Endothelial cell (in vitro differentiated cells): ENCODE measurements at regions not wholly inside any gene's neighbourhood (a gene's known extent, or its start where the extent isn't known, plus 50 kb on each side); places are given as distances from the start of the nearest gene placed in this dataset.

Source experiments
- DNase-seq: peaks from one replicate; pipeline ENCODE4 v3.0.0; 2021; ENCODE audit warnings: low spot score
- H3K27ac Mint-ChIP-seq: one replicate; pipeline ENCODE4 v1.8.0; 2021; ENCODE audit warnings: mixed read lengths, inconsistent platforms; ENCODE audit not compliant: unreplicated experiment
- H3K27me3 Mint-ChIP-seq: one replicate; pipeline ENCODE4 v1.8.0; 2021; ENCODE audit warnings: mild to moderate bottlenecking, moderate library complexity, mixed read lengths, inconsistent platforms; ENCODE audit not compliant: unreplicated experiment
- H3K36me3 Mint-ChIP-seq: one replicate; pipeline ENCODE4 v1.8.0; 2021; ENCODE audit warnings: mild to moderate bottlenecking, low read depth, mixed read lengths, inconsistent platforms; ENCODE audit not compliant: unreplicated experiment
- H3K4me1 Mint-ChIP-seq: one replicate; pipeline ENCODE4 v1.8.0; 2021; ENCODE audit warnings: mild to moderate bottlenecking, mixed read lengths, inconsistent platforms; ENCODE audit not compliant: unreplicated experiment
- H3K4me3 Mint-ChIP-seq: one replicate; pipeline ENCODE4 v1.8.0; 2021; ENCODE audit warnings: mild to moderate bottlenecking, mixed read lengths, inconsistent platforms; ENCODE audit not compliant: unreplicated experiment
- H3K9me3 Mint-ChIP-seq: one replicate; pipeline ENCODE4 v1.8.0; 2021; ENCODE audit warnings: mixed read lengths, inconsistent platforms; ENCODE audit not compliant: unreplicated experiment
- TF ChIP-seq, protein P1 (sequence below): fragments of 200-600 bp; sonication (generic); IDR thresholded peaks from one replicate; pipeline ENCODE4 v1.5.0; 2021; ENCODE audit warnings: antibody characterized with exemption; ENCODE audit not compliant: unreplicated experiment

DNA sequence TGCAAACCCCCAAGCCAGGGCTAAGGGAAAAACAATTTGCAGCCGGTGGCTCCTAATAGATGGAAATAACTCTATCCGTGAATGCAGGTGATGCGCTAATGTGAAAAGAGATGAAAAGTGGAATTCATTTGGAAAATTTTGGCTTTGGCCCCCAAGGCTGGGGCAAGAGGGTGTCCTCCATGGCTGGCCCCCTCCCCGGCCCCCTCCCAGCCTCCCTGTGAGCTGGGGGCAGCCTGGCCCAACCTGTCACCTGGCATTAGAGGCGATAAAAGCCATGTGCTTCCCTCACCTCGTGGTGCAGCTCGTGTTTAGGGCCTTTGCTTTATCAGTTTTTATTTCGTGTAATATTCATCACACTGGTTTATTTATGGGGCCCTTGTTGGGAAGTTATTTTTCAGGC, 267.2 kb downstream of the ENGASE start:
- Mint-ChIP-seq H3K36me3 (no peaks in the 10 kb centered on the region), H3K9me3 (no peaks in the 10 kb centered on the region), H3K4me1 (no peaks in the 10 kb centered on the region), H3K27ac (no peak overlapping the region), H3K27me3 (peaks cover 5% of the 10 kb centered on the region), H3K4me3 (no peak overlapping the region)
- TF ChIP-seq, protein P1, sequence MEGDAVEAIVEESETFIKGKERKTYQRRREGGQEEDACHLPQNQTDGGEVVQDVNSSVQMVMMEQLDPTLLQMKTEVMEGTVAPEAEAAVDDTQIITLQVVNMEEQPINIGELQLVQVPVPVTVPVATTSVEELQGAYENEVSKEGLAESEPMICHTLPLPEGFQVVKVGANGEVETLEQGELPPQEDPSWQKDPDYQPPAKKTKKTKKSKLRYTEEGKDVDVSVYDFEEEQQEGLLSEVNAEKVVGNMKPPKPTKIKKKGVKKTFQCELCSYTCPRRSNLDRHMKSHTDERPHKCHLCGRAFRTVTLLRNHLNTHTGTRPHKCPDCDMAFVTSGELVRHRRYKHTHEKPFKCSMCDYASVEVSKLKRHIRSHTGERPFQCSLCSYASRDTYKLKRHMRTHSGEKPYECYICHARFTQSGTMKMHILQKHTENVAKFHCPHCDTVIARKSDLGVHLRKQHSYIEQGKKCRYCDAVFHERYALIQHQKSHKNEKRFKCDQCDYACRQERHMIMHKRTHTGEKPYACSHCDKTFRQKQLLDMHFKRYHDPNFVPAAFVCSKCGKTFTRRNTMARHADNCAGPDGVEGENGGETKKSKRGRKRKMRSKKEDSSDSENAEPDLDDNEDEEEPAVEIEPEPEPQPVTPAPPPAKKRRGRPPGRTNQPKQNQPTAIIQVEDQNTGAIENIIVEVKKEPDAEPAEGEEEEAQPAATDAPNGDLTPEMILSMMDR: no peak
- DNase-seq: no peak

- Mint-ChIP-seq H3K9me3 (no peaks in the 10 kb centered on the region), H3K36me3 (no peaks in the 10 kb centered on the region), H3K4me1 (no peaks in the 10 kb centered on the region), H3K4me3 (no peak overlapping the region), H3K27me3 (peaks cover 5% of the 10 kb centered on the region), H3K27ac (no peak overlapping the region)
- TF ChIP-seq, protein P1: no peak
- no peak for DNase-seq
Observed at GRCh38 chr17:79341222-79341780, 266.7 kb downstream of the ENGASE start.

DNA sequence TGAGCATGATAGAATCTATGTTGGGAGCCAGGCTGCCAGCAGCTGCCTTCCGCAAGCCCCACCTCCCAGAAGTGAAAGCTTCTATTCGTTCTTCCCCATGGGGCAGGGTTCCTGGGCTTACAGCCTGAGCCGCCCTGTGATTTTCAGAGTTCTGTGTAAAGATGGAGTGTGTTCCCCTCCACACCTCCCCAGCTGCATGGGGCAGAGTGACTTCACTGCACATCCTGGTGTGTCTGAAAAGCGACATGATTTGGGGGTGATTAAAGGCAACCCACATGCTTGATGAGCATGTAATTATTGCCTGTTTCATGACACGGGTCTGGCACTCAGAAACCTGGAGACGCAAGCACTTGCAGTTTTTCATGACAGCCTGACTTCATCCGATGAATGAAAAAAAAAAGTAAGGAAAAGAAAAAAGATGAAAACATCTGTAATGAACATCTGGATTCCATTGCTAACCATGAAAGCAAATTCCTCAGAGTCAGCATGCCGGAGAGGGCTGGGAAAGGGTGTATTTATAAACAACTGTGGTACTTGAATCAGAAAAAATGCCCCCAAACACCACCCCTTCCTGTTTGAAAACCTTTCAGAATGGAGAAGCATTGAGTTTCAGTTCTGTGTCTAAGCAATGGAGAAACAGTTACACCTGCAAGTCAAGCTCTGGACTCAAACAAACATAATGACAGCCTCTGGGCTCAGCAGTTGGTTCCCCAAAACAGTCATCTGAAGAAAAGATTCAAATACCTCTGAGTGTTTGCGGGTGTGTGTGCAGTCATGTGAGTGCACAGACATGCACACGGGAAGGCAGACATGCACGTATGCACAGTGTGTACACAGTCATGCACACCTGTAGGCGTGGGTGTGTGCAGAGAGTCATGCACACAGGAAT, 266.0 kb downstream of the ENGASE start:
- H3K4me3 Mint-ChIP-seq: no peak overlapping the region
- no peaks in the 10 kb centered on the region for H3K4me1 Mint-ChIP-seq
- peaks cover 5% of the 10 kb centered on the region for H3K27me3 Mint-ChIP-seq
- no peak for DNase-seq
- no peaks in the 10 kb centered on the region for H3K36me3 Mint-ChIP-seq
- TF ChIP-seq, protein P1: no peak
- H3K9me3 Mint-ChIP-seq: no peaks in the 10 kb centered on the region
- H3K27ac Mint-ChIP-seq: no peak overlapping the region

DNA sequence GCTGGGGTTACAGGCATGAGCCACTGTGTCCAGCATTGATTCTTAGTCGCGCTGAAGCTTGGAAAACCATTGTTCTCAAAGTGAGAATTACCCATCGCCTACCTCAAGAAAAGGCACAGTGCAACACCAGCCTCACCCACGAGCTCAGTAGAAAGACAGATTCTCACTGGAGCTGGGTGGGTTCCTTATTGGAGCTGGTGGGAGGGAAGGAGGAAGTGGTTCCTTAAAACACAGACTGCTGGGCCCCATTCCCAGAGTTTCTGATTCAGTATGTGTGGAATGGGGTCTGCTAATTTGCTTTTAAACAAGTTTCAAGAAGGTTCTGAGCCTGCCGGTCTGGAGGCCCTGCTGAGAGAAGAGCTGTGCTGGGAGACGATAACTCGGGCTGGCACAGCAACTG, 264.7 kb downstream of the ENGASE start:
- Mint-ChIP-seq H3K36me3 (no peaks in the 10 kb centered on the region), H3K9me3 (no peaks in the 10 kb centered on the region), H3K4me1 (no peaks in the 10 kb centered on the region), H3K27ac (no peak overlapping the region), H3K27me3 (peaks cover 5% of the 10 kb centered on the region), H3K4me3 (no peak overlapping the region)
- no peak for DNase-seq
- TF ChIP-seq, protein P1: no peak

GRCh38 chr17:79338604-79339003, 264.0 kb downstream of the ENGASE start:
- Mint-ChIP-seq H3K9me3 (no peaks in the 10 kb centered on the region), H3K4me3 (no peak overlapping the region), H3K27ac (no peak overlapping the region), H3K27me3 (peaks cover 5% of the 10 kb centered on the region), H3K4me1 (no peaks in the 10 kb centered on the region), H3K36me3 (no peaks in the 10 kb centered on the region)
- no peak for DNase-seq
- TF ChIP-seq, protein P1: no peak
